ENCODE measurements at regions not wholly inside any gene's neighbourhood (a gene's known extent, or its start where the extent isn't known, plus 50 kb on each side); places are given as distances from the start of the nearest gene placed in this dataset.

DNA sequence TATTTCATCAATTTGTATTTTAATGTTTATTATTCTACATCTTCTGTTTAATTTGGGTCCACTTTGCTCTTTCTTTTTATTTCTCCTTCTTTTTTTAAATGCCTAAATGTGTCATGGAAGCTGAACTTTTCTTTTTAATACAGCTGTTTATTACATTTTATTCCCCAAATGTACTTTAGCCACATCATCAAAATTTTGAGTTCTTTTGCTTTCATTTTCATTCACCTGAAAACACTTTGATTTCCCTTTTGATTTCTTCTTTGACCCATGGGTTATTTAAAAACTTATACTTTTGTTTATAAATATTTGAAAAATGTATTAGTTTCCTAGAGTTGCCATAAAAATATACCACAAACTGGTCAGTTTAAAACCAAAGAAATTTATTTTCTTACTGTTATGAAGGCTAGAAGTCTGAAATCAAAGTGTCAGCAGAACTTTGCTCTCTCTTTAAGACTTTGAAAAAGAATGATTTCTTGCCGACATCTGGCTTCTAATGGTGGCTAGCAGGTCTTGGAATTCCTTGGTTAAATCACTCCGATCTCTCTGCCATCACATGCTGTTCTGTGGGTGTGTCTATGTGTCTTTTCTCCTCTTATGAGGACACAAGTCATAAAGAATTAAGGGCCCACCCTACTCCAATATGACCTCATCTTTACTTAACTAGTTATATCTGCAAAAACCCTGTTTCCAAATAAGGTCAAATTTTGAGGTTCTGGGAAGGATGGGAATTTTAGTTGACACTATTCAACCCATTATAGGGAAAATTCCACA lies 225.5 kb downstream of the ANKRD7 start:
- TF ChIP-seq, protein P1, sequence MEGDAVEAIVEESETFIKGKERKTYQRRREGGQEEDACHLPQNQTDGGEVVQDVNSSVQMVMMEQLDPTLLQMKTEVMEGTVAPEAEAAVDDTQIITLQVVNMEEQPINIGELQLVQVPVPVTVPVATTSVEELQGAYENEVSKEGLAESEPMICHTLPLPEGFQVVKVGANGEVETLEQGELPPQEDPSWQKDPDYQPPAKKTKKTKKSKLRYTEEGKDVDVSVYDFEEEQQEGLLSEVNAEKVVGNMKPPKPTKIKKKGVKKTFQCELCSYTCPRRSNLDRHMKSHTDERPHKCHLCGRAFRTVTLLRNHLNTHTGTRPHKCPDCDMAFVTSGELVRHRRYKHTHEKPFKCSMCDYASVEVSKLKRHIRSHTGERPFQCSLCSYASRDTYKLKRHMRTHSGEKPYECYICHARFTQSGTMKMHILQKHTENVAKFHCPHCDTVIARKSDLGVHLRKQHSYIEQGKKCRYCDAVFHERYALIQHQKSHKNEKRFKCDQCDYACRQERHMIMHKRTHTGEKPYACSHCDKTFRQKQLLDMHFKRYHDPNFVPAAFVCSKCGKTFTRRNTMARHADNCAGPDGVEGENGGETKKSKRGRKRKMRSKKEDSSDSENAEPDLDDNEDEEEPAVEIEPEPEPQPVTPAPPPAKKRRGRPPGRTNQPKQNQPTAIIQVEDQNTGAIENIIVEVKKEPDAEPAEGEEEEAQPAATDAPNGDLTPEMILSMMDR (IDR thresholded peaks at IDR 0.05; ENCODE audit: low read depth, low read length, missing control alignments), result no peak
- H3K4me3 ChIP-seq (ENCODE audit: low read depth, low read length), result no peak overlapping the region
- DNase-seq (ENCODE audit: low read depth), result no peak

DNA sequence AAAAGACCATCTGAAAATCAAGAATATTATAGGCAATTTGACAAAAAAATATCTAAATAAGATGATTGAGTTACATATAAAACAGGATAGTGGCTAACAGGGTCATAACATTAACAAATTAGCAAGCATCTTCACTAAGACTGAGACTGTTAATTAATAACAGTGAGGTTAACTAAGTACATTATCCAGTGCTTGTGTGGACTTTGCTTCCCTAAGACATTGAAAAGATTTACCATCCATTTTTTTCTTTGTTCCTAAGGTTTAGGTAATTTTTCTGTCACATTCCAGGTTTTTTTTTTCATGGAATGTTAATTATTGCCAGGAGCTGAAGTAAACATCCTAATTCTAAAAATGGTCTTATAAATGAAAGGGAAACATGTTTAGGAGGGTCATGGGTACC lies 227.6 kb downstream of the ANKRD7 start:
- no peak for DNase-seq (ENCODE audit: low read depth)
- TF ChIP-seq, protein P1 (IDR thresholded peaks at IDR 0.05; ENCODE audit: low read depth, low read length, missing control alignments), result no peak
- H3K4me3 ChIP-seq (ENCODE audit: low read depth, low read length), result no peak overlapping the region

DNA sequence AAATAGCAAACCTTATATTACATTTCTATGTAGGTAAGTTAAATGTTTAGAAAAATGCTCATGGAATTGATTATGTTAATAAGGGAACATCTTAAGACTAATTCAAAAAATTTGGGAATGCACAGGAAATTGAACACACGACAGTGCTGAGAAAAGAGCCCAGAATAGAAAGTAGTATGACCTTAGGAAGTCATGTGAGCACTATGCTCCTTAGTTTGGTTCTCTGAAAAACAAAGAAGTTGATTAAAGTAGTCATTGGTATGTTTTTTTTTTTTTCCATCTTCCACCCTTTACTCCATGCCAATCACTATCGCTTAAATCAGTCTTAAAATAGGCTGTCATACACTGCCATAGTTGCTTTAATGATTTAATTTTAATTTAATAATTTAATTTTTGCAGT lies 242.9 kb downstream of the ANKRD7 start:
- TF ChIP-seq, protein P1 (IDR thresholded peaks at IDR 0.05; ENCODE audit: low read depth, low read length, missing control alignments), result no peak

DNA sequence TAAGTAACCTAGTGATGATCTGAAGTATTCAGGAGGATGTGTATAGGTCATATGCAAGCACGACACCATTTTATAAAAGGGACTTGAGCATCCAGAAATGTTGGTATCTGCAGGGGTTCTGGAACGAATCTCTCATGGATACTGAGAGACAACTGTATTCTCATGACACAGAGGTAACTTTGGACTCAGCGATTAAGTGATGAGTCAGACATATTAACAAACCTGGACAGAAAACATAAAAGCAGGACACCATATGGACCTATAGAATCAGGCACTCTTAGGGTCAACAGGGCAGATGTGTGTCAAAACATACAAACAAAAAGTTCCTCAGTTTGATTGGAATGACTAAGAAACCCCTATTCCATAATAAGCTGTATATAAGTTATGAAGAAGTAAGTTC lies 248.1 kb downstream of the ANKRD7 start:
- H3K4me3 ChIP-seq (ENCODE audit: low read depth, low read length), result no peak overlapping the region
- TF ChIP-seq, protein P1 (IDR thresholded peaks at IDR 0.05; ENCODE audit: low read depth, low read length, missing control alignments), result no peak
- DNase-seq (ENCODE audit: low read depth), result no peak

More for the DNA sequence above, 242.9 kb downstream of the ANKRD7 start:
- no peak overlapping the region for H3K4me3 ChIP-seq (ENCODE audit: low read depth, low read length)
- DNase-seq (ENCODE audit: low read depth), result no peak

DNA sequence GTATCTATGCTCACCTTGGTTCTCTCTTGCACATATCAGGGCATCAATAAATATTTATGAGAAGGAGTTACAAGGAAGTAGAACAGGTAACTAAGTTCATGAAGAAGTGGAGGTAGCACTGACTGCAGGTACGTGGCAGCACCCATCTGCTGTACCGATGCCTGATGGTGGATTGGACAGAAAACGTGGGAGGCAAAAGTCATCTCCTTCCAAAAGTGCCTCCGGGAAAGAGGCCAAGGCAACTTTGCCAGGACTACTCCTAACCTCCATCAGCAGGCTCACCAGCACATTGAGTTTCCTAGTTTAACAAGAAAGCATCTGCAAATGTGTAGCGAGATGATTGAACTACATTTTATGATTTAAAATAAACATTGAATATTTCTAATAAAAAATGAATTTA lies 248.8 kb downstream of the ANKRD7 start:
- TF ChIP-seq, protein P1 (IDR thresholded peaks at IDR 0.05; ENCODE audit: low read depth, low read length, missing control alignments), result no peak
- no peak for DNase-seq (ENCODE audit: low read depth)
- H3K4me3 ChIP-seq (ENCODE audit: low read depth, low read length), result no peak overlapping the region

DNA sequence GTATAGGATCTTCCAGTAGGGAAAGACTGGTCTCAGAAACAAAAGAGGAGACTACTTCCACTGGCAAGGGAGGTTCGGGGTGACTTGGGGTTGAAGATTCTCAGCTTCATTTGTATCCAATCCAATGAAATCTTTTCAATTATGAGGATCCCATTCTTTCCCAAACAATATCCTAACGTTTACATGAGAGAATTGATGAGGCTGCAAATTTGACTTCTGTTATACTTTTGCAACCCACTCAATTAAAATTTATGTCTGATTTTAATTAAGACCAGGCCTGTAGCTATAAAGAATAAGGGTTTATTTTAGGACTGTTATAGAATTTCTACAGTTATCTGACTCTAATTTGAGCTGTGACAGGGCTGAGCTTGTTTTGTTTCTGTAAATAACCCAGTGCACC lies 251.5 kb downstream of the ANKRD7 start:
- DNase-seq (ENCODE audit: low read depth), result no peak
- TF ChIP-seq, protein P1 (IDR thresholded peaks at IDR 0.05; ENCODE audit: low read depth, low read length, missing control alignments), result no peak
- no peak overlapping the region for H3K4me3 ChIP-seq (ENCODE audit: low read depth, low read length)

DNA sequence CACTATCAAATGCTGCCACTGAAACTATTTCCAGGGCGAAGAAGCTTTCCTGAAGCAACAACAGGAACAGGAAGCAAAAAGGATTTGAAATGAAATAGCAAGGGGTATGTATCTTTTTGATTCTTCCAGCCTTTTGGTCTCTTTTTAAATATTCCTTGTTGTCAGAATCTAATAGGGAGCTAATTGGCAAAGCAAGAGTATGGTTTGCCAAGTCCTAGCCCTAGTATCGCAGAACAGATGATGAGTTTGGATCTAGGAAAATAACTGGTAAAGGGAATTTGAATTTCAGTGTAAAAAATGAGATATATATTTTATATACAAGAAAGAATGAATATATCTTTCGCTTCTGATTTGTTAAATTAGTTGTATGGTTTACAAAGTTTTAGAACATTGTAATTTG lies 252.5 kb downstream of the ANKRD7 start:
- DNase-seq (ENCODE audit: low read depth), result no peak
- TF ChIP-seq, protein P1 (IDR thresholded peaks at IDR 0.05; ENCODE audit: low read depth, low read length, missing control alignments), result no peak
- H3K4me3 ChIP-seq (ENCODE audit: low read depth, low read length), result no peak overlapping the region

All from GM12864 (cell line).